IMR-90 (cell line): ENCODE measurements at regions not wholly inside any gene's neighbourhood (a gene's known extent, or its start where the extent isn't known, plus 50 kb on each side); places are given as distances from the start of the nearest gene placed in this dataset.

Experiments
- ATAC-seq: fragments of 200-7000 bp; cut with Tn5 transposase; 2 replicates; pipeline ENCODE4 v1.9.1; 2020; ENCODE audit warnings: low read depth, mild to moderate bottlenecking, moderate library complexity
- BruUV-seq: library from RNA; stranded (reverse); fragments of 400-500 nt; replicated peaks from 2 replicates; lab custom pipeline; 2021; lab: Mats Ljungman, UMichigan
- CTCF ChIA-PET: fragments of 300-600 bp; formaldehyde crosslinking; extraction: SDS; loops from one replicate; lab custom pipeline; 2021; ENCODE audit warnings: antibody characterized with exemption; lab: Yijun Ruan, JAX
- POLR2A ChIA-PET: fragments of 300-600 bp; sonication (Branson Sonifier 250); formaldehyde crosslinking; loops from one replicate; lab custom pipeline; 2022; ENCODE audit warnings: antibody characterized with exemption; ENCODE audit not compliant: unreplicated experiment; lab: Charles Lee
- DNase-seq: peaks from one replicate; pipeline ENCODE4 v3.0.0; 2013
- H2AFZ ChIP-seq: replicated peaks from 2 replicates; pipeline ENCODE3; 2013; ENCODE audit warnings: low read length, mild to moderate bottlenecking; ENCODE audit not compliant: poor library complexity
- H2AK5ac ChIP-seq: 2 replicates; pipeline ENCODE4 v1.6.1; 2013; ENCODE audit warnings: low read depth, low read length, inconsistent platforms
- H2AK9ac ChIP-seq: replicated peaks from 2 replicates; pipeline ENCODE3; 2013; ENCODE audit warnings: mild to moderate bottlenecking, low read depth, low read length, moderate library complexity; ENCODE audit not compliant: poor library complexity
- H2BK120ac ChIP-seq: 2 replicates; pipeline ENCODE4 v1.6.1; 2013; ENCODE audit warnings: low read depth, low read length, inconsistent platforms
- H2BK15ac ChIP-seq: 3 replicates; pipeline ENCODE4 v1.6.1; 2013; ENCODE audit warnings: low read depth, low read length, inconsistent platforms
- H2BK20ac ChIP-seq: 2 replicates; pipeline ENCODE4 v1.6.1; 2013; ENCODE audit warnings: low read depth, mild to moderate bottlenecking, inconsistent platforms, low read length, moderate library complexity
- H2BK5ac ChIP-seq: 2 replicates; pipeline ENCODE4 v1.6.1; 2013; ENCODE audit warnings: mild to moderate bottlenecking, low read depth, low read length, inconsistent platforms; ENCODE audit not compliant: poor library complexity, severe bottlenecking
- H3K14ac ChIP-seq: replicated peaks from 2 replicates; pipeline ENCODE4 v1.6.1; 2013; ENCODE audit warnings: low read depth, low read length, inconsistent platforms
- H3K18ac ChIP-seq: 2 replicates; pipeline ENCODE4 v1.6.1; 2013; ENCODE audit warnings: low read depth, low read length, control low read depth
- H3K23ac ChIP-seq: 2 replicates; pipeline ENCODE4 v1.6.1; 2013; ENCODE audit warnings: low read depth, low read length, inconsistent platforms
- H3K27ac ChIP-seq: 2 replicates; pipeline ENCODE4 v1.5.1; 2013; ENCODE audit warnings: mild to moderate bottlenecking, control low read depth, low read length; ENCODE audit not compliant: insufficient read depth
- H3K27me3 ChIP-seq: 2 replicates; pipeline ENCODE4 v1.6.1; 2013; ENCODE audit warnings: low read length; ENCODE audit not compliant: control insufficient read depth, insufficient read depth
- H3K36me3 ChIP-seq: 2 replicates; pipeline ENCODE4 v1.6.1; 2013; ENCODE audit warnings: low read length, mixed read lengths; ENCODE audit not compliant: control insufficient read depth, insufficient read depth
- H3K4ac ChIP-seq: 2 replicates; pipeline ENCODE4 v1.6.1; 2013; ENCODE audit warnings: low read depth, low read length, inconsistent platforms
- H3K4me1 ChIP-seq: 2 replicates; pipeline ENCODE4 v1.6.1; 2013; ENCODE audit warnings: low read length, mixed read lengths; ENCODE audit not compliant: control insufficient read depth, insufficient read depth
- H3K4me2 ChIP-seq: 2 replicates; pipeline ENCODE4 v1.6.1; 2013; ENCODE audit warnings: low read depth, mild to moderate bottlenecking, control low read depth, low read length, moderate library complexity
- H3K4me3 ChIP-seq: 2 replicates; pipeline ENCODE4 v1.5.1; 2013; ENCODE audit warnings: low read depth, mild to moderate bottlenecking, control low read depth, low read length, moderate library complexity; ENCODE audit not compliant: insufficient read depth
- H3K56ac ChIP-seq: 2 replicates; pipeline ENCODE4 v1.6.1; 2013; ENCODE audit warnings: low read length, inconsistent platforms; ENCODE audit not compliant: insufficient read depth; ENCODE audit errors: extremely low read depth
- H3K79me1 ChIP-seq, 2 experiments: 2 replicates each; pipeline ENCODE4 v1.6.1; 2013; ENCODE audit warnings: low read length in 2 of 2, inconsistent platforms in 1 of 2, low read depth in 1 of 2
- H3K9ac ChIP-seq: 2 replicates; pipeline ENCODE4 v1.6.1; 2013; ENCODE audit warnings: low read depth, low read length, control low read depth
- H3K9me1 ChIP-seq: 2 replicates; pipeline ENCODE4 v1.6.1; 2013; ENCODE audit warnings: low read length, inconsistent platforms; ENCODE audit not compliant: insufficient read depth
- H3K9me3 ChIP-seq: 2 replicates; pipeline ENCODE4 v1.6.1; 2013; ENCODE audit warnings: low read length; ENCODE audit not compliant: control insufficient read depth, insufficient read depth
- H4K20me1 ChIP-seq: 2 replicates; pipeline ENCODE4 v1.6.1; 2013; ENCODE audit warnings: low read length, inconsistent platforms; ENCODE audit not compliant: insufficient read depth
- H4K5ac ChIP-seq: 2 replicates; pipeline ENCODE4 v1.6.1; 2013; ENCODE audit warnings: mild to moderate bottlenecking, low read depth, low read length, control low read depth
- H4K8ac ChIP-seq, 2 experiments: 2 replicates each; pipeline ENCODE4 v1.6.1; 2013; ENCODE audit warnings: low read depth in 2 of 2, low read length in 2 of 2, control low read depth in 1 of 2, inconsistent platforms in 1 of 2
- H4K91ac ChIP-seq: 2 replicates; pipeline ENCODE4 v1.6.1; 2013; ENCODE audit warnings: low read depth, low read length, inconsistent platforms; ENCODE audit not compliant: insufficient read depth
- BHLHE40 ChIP-seq: fragments of 150-350 bp; IDR thresholded peaks from 2 replicates; pipeline ENCODE4 v1.6.1; 2016; ENCODE audit warnings: mild to moderate bottlenecking, low read depth, low read length
- CEBPB ChIP-seq: IDR thresholded peaks from 2 replicates; pipeline ENCODE4 v1.6.1; 2012; ENCODE audit warnings: low read depth, low read length, improper control_type of control experiment
- ELK1 ChIP-seq: fragments of 150-350 bp; IDR thresholded peaks from 2 replicates; pipeline ENCODE4 v1.6.1; 2016; ENCODE audit warnings: low read depth, mild to moderate bottlenecking, low read length, moderate library complexity, borderline replicate concordance
- FOS ChIP-seq: fragments of 150-350 bp; IDR thresholded peaks from 2 replicates; pipeline ENCODE4 v1.6.1; 2016; ENCODE audit warnings: low read depth, low read length
- MAFK ChIP-seq: IDR thresholded peaks from 2 replicates; pipeline ENCODE4 v1.6.1; 2012; ENCODE audit warnings: low read depth, low read length, improper control_type of control experiment
- POLR2A ChIP-seq: IDR thresholded peaks from 2 replicates; pipeline ENCODE4 v1.6.1; 2012; ENCODE audit warnings: mild to moderate bottlenecking, low read depth, low read length
- RCOR1 ChIP-seq: IDR thresholded peaks from 2 replicates; pipeline ENCODE4 v1.6.1; 2012; ENCODE audit warnings: mild to moderate bottlenecking, low read length, improper control_type of control experiment; ENCODE audit not compliant: insufficient replicate concordance
- WGBS, 2 experiments: methylation state at CpG; one replicate each; pipeline versions ENCODE4 v1.1.5 to v1.1.7; 2013; ENCODE audit warnings: missing lambda C conversion rate in 2 of 2; ENCODE audit not compliant: insufficient read length in 1 of 2; ENCODE audit errors: extremely low coverage in 2 of 2; 5-methylcytosine and 5-hydroxymethylcytosine counted together
- dilution Hi-C: fragments of 300-500 bp; cut with HindIII; formaldehyde crosslinking; loops from one replicate; pipeline ENCODE4 v1.14.3; 2018; ENCODE audit warnings: low sequenced_read_pairs; ENCODE audit not compliant: unreplicated experiment
- in situ Hi-C: fragments of 300-500 bp; cut with MboI; formaldehyde crosslinking; loops from 3 replicates; pipeline ENCODE4 v1.14.3; 2019; ENCODE audit warnings: low sequenced_read_pairs, inconsistent platforms, mixed read lengths
- intact Hi-C: fragments of 100-400 bp; cut with micrococcal nuclease; formaldehyde crosslinking; loops from 2 replicates; pipeline ENCODE4 v1.10.0; 2022

GRCh38 chr1:57910305-57910704 is 486.4 kb upstream of the DAB1 start:
- H3K4me3 ChIP-seq, result no peak overlapping the region
- in situ Hi-C loops (no loop called here), dilution Hi-C loops (no loop called here), intact Hi-C loops (no loop called here)
- no peaks in the 10 kb centered on the region for H3K27me3 ChIP-seq
- H3K23ac ChIP-seq, result no peak overlapping the region
- no peak overlapping the region for H2BK15ac ChIP-seq
- no peak overlapping the region for H4K91ac ChIP-seq
- no peak overlapping the region for H2BK5ac ChIP-seq
- no peak overlapping the region for H3K56ac ChIP-seq
- CTCF ChIA-PET, result no interaction called here
- H2AK5ac ChIP-seq, result no peak overlapping the region
- no peaks in the 10 kb centered on the region; the same call in 1 of the 2 replicates for H3K9me3 ChIP-seq
- no peak overlapping the region for H4K5ac ChIP-seq
- H3K4me1 ChIP-seq, result no peaks in the 10 kb centered on the region
- H3K27ac ChIP-seq, result no peak overlapping the region
- TF ChIP-seq POLR2A (no peak), BHLHE40 (no peak), ELK1 (no peak), CEBPB (no peak), FOS (no peak), MAFK (no peak), RCOR1 (no peak)
- no peak overlapping the region for H2BK120ac ChIP-seq
- no peaks in the 10 kb centered on the region for H4K20me1 ChIP-seq
- no peak overlapping the region for H3K4me2 ChIP-seq
- no peaks in the 10 kb centered on the region for H3K36me3 ChIP-seq
- DNase-seq (no peak), ATAC-seq (no peak)
- no TSS peak for BruUV-seq
- no peak overlapping the region for H3K14ac ChIP-seq
- H2BK20ac ChIP-seq, result no peak overlapping the region
- POLR2A ChIA-PET, result no interaction called here
- H3K79me1 ChIP-seq, result no peaks in the 10 kb centered on the region
- H3K18ac ChIP-seq, result no peak overlapping the region
- no peak overlapping the region for H2AFZ ChIP-seq
- WGBS, 2 experiments, result no CpG with 5 or more reads among the region's 7 CpGs
- H3K4ac ChIP-seq, result no peak overlapping the region
- no peak overlapping the region for H4K8ac ChIP-seq
- H3K9me1 ChIP-seq, result no peaks in the 10 kb centered on the region
- no peak overlapping the region for H2AK9ac ChIP-seq
- no peak overlapping the region for H3K9ac ChIP-seq
